ENCODE measurements at regions not wholly inside any gene's neighbourhood (a gene's known extent, or its start where the extent isn't known, plus 50 kb on each side); places are given as distances from the start of the nearest gene placed in this dataset.

- no peak for TF ChIP-seq ELF4 (CRISPR knock-in tag; IDR thresholded peaks at IDR 0.05; ENCODE audit: low read depth)
- TF ChIP-seq, protein P1, sequence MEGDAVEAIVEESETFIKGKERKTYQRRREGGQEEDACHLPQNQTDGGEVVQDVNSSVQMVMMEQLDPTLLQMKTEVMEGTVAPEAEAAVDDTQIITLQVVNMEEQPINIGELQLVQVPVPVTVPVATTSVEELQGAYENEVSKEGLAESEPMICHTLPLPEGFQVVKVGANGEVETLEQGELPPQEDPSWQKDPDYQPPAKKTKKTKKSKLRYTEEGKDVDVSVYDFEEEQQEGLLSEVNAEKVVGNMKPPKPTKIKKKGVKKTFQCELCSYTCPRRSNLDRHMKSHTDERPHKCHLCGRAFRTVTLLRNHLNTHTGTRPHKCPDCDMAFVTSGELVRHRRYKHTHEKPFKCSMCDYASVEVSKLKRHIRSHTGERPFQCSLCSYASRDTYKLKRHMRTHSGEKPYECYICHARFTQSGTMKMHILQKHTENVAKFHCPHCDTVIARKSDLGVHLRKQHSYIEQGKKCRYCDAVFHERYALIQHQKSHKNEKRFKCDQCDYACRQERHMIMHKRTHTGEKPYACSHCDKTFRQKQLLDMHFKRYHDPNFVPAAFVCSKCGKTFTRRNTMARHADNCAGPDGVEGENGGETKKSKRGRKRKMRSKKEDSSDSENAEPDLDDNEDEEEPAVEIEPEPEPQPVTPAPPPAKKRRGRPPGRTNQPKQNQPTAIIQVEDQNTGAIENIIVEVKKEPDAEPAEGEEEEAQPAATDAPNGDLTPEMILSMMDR (IDR thresholded peaks at IDR 0.05): no peak
- TF ChIP-seq SOX15 (CRISPR knock-in tag; IDR thresholded peaks at IDR 0.05): no peak
- TF ChIP-seq SP1 (CRISPR knock-in tag; conservative IDR thresholded peaks at IDR 0.05): no peak
- TF ChIP-seq, protein P2, sequence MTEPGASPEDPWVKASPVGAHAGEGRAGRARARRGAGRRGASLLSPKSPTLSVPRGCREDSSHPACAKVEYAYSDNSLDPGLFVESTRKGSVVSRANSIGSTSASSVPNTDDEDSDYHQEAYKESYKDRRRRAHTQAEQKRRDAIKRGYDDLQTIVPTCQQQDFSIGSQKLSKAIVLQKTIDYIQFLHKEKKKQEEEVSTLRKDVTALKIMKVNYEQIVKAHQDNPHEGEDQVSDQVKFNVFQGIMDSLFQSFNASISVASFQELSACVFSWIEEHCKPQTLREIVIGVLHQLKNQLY (CRISPR knock-in tag; IDR thresholded peaks at IDR 0.05): no peak
- no peak for TF ChIP-seq GRHL2 (CRISPR knock-in tag; IDR thresholded peaks at IDR 0.05; ENCODE audit: insufficient replicate concordance, severe bottlenecking)
- TF ChIP-seq, protein P3, sequence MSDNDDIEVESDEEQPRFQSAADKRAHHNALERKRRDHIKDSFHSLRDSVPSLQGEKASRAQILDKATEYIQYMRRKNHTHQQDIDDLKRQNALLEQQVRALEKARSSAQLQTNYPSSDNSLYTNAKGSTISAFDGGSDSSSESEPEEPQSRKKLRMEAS (CRISPR knock-in tag; IDR thresholded peaks at IDR 0.05): no peak
- no peak for TF ChIP-seq E2F5 (CRISPR knock-in tag; IDR thresholded peaks at IDR 0.05)
- TF ChIP-seq, protein P4, sequence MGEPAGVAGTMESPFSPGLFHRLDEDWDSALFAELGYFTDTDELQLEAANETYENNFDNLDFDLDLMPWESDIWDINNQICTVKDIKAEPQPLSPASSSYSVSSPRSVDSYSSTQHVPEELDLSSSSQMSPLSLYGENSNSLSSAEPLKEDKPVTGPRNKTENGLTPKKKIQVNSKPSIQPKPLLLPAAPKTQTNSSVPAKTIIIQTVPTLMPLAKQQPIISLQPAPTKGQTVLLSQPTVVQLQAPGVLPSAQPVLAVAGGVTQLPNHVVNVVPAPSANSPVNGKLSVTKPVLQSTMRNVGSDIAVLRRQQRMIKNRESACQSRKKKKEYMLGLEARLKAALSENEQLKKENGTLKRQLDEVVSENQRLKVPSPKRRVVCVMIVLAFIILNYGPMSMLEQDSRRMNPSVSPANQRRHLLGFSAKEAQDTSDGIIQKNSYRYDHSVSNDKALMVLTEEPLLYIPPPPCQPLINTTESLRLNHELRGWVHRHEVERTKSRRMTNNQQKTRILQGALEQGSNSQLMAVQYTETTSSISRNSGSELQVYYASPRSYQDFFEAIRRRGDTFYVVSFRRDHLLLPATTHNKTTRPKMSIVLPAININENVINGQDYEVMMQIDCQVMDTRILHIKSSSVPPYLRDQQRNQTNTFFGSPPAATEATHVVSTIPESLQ (CRISPR knock-in tag; IDR thresholded peaks at IDR 0.05): no peak
- TF ChIP-seq ZNF317 (CRISPR knock-in tag; IDR thresholded peaks at IDR 0.05; ENCODE audit: borderline replicate concordance, low read depth): no peak
These were observed 108.3 kb downstream of the ENGASE start for GRCh38 chr17:79183043-79183292.

Measured in WTC11 (cell line).